Epithelial cell of proximal tubule (primary cell): ENCODE measurements at regions not wholly inside any gene's neighbourhood (a gene's known extent, or its start where the extent isn't known, plus 50 kb on each side); places are given as distances from the start of the nearest gene placed in this dataset.

Source experiments
- DNase-seq: peaks from one replicate; pipeline ENCODE4 v3.0.0-alpha.2; 2011; ENCODE audit warnings: low read depth
- H3K4me3 ChIP-seq: 2 replicates; pipeline ENCODE4 v1.5.1; 2011; ENCODE audit warnings: low read depth, mild to moderate bottlenecking, low read length
- CTCF ChIP-seq: conservative IDR thresholded peaks from 2 replicates; pipeline ENCODE4 v1.5.1; 2012; ENCODE audit warnings: low read depth, mild to moderate bottlenecking, low read length

GRCh38 chrX:42127563-42127962 lies 204.2 kb upstream of the CASK start:
- no peak for TF ChIP-seq CTCF
- H3K4me3 ChIP-seq: no peak overlapping the region
- DNase-seq: no peak

DNA sequence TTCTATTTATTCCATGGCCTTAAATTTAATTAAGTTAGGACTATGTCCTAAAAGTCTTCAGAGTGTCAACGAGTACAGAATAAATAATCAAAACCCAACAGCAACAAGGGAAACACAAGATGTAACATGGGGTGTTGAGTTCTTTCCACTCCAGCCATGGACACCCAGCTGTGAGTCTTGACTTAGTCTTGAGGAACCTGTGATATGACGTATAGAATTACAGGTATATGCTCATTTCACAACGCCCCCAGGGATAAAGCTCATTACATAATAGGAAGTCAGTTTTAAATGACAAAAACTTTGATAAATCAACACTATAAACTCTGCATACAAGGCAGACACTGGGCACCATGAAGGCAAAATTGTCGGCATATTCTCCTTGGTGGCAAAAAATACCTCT lies 200.0 kb upstream of the CASK start:
- no peak overlapping the region for H3K4me3 ChIP-seq
- TF ChIP-seq CTCF: no peak

GRCh38 chrX:42119076-42119475 lies 195.7 kb upstream of the CASK start:
- H3K4me3 ChIP-seq: no peak overlapping the region
- no peak for TF ChIP-seq CTCF
- peak; percentile 66 for DNase-seq

More for the DNA sequence above, 200.0 kb upstream of the CASK start:
- no peak for DNase-seq

DNA sequence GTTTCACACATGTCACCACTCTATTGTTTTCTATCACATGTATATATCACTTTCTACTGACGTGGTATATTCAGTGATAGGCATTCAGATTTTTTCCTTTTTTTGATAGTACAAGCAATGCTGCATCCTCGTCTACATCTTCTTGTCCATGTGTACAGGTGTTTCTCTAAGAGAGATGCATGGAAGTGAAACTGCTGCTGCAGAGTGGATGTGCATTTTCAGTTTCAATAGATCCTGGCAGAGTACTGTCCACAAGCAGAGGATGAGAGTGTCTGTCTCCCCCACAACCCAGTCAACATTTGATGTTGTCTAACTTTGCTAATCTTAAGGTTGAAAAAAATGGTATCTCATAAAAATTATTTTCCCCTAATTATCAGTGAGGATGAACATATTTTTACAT lies 194.0 kb upstream of the CASK start:
- no peak for TF ChIP-seq CTCF
- H3K4me3 ChIP-seq: no peak overlapping the region
- DNase-seq: no peak

DNA sequence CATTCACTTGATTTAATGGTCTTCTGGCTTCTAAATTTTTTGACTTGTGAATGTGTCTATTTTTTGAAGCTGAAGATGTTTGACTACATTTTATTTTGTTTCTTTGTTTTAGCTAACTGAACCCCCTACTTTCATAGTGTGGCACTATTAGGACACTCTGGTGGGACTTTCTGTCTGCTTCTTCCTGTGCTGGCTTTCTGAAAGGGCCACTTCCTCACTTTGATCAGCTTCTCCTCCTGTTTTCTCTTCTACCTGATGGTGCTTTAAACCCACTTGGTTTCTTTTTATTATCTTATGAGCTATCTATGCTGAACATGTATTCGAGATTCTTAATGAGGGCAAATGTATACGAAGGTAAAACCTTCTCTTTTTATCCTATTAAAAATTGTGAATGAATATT lies 186.1 kb upstream of the CASK start:
- H3K4me3 ChIP-seq: no peak overlapping the region
- no peak for DNase-seq
- TF ChIP-seq CTCF: no peak

GRCh38 chrX:42107495-42108488 lies 184.4 kb upstream of the CASK start:
- no peak overlapping the region for H3K4me3 ChIP-seq
- no peak for TF ChIP-seq CTCF
- DNase-seq: no peak

DNA sequence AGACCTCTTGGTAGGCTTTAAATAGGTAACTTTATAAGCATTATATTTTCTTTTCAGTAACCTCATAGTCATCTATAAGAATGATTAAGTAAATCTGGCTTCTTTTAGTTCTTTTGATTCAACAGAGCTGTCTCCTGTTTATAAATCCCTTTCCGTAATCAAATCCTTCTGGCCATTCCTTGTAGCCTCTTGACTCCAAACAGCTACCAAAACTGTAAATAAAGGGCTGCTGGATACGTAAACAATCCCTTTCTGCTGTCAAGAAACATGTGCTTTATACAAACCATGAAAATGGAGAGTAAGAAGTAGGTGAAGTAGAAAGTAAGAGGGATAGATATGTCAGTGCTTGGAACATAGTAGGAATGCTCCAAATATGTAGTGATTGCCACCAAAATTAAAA lies 183.2 kb upstream of the CASK start:
- DNase-seq: no peak
- H3K4me3 ChIP-seq: no peak overlapping the region
- no peak for TF ChIP-seq CTCF
